CD4-positive, alpha-beta T cell treated with Interleukin-17A for 4 hours (primary cell): ENCODE measurements at regions not wholly inside any gene's neighbourhood (a gene's known extent, or its start where the extent isn't known, plus 50 kb on each side); places are given as distances from the start of the nearest gene placed in this dataset.

Experiments
- DNase-seq: peaks from one replicate; pipeline ENCODE4 v3.0.0-alpha.2; 2020; ENCODE audit warnings: mixed read lengths

GRCh38 chr6:133698272-133698671, 190.6 kb upstream of the TCF21 start:
- no peak for DNase-seq

GRCh38 chr6:133699741-133700385, 189.1 kb upstream of the TCF21 start:
- no peak for DNase-seq

- DNase-seq: no peak
Measured at GRCh38 chr6:133701633-133702331, 187.1 kb upstream of the TCF21 start.

DNA sequence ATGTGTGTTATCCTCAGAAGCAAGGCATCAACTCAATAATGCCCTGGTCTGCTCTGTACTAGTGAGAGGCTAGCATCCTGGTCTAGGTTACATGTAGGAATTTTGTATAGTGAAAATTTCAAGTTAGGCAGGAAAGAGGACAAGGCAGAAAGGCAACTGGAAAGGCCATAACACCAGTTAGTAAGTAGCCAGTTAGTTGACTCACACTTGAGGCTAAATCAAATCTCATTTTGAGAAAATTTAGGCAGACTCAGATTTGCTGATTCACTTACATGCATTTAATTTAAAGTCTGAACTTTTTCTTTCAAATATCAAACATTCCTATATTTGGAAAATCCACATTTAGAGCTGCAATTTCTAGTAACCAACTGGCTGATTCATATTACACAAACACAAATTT, 184.5 kb upstream of the TCF21 start:
- no peak for DNase-seq

GRCh38 chr6:133705066-133705465, 183.8 kb upstream of the TCF21 start:
- no peak for DNase-seq

- no peak for DNase-seq
Measured at GRCh38 chr6:133705731-133706130, 183.2 kb upstream of the TCF21 start.

GRCh38 chr6:133707456-133707855, 181.5 kb upstream of the TCF21 start:
- DNase-seq: no peak

- DNase-seq: no peak
Measured at GRCh38 chr6:133710826-133711225, 178.1 kb upstream of the TCF21 start.

GRCh38 chr6:133715270-133715669, 173.6 kb upstream of the TCF21 start:
- no peak for DNase-seq

DNA sequence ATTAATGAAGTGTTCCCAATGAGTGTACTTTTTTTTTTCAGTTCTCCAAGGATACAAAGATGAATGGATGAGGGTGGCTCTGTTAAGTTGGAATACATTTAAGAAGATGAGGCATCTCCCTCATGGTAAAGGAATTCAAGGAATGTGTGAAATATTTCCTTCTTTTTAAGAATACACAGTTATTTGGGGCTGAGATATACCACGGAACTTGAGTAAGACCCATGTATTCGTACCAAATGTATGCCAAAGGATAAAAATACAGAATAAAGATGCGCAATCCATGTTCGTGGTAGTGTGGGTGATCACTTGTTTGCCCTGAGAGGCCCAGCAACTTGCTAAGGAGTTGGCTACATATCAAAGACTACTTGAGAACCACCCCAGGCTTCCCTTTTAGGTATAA, 164.2 kb upstream of the TCF21 start:
- DNase-seq: no peak

DNA sequence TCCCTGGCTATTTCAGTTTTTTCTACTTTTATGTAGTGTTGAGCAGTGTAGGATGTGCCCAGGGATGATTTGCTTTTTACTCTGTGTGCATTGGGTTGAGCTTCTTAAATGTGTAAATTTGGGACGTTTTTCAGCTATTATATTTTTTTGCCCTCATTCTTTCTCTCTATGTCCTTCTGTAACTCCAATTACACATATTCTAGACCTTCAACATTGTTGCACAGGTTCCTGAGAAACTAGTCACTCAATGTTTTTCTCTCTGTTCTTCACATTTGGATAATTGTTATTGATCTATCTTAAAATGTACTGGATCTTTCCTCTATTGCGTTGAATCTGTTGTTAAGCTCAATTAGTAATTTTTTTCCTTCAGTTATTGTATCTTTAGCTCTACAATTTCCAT, 162.7 kb upstream of the TCF21 start:
- DNase-seq: no peak

GRCh38 chr6:133730881-133731280, 158.0 kb upstream of the TCF21 start:
- no peak for DNase-seq

DNA sequence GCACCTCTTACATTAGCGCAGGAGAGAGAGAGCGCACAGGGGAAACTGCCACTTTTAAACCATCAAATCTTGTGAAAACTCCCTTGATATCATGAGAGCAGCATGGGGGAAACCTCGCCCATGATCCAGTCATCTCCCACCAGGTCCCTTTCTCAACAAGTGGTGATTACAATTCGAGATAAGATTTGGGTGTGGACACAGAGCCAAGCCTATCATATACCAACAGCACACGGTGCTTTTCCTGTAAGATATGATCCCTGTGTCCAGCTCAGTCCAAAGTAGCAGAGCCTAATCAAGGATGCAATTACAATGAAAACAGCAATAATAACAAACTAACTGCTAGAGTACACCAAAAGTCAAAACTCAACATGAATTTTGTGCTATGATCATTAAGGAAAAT, 148.7 kb upstream of the TCF21 start:
- no peak for DNase-seq

- no peak for DNase-seq
Measured at GRCh38 chr6:133740816-133741215, 148.1 kb upstream of the TCF21 start.

DNA sequence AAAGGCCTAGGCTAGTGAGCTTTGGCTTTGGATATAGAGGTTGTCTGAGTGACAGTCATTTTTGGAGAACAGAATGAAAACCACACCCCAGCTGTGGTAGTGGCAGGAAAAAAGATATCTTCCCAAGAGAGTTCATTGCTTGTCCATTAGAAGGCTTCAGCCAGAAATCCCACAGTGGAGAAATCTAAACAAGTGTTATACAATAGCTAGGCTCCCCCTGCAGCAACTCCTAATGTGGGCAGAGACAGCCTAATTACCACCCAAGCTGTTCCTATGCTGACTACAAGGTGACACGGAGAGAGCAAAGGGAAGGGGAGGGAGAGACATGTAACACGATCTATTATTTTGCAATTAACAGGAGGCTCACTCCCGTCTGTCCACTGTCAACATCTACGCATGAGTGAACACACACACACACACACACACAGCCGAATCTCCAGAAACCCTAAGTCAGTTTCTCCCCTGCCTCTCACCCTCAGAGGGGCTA, 147.5 kb upstream of the TCF21 start:
- DNase-seq: no peak

DNA sequence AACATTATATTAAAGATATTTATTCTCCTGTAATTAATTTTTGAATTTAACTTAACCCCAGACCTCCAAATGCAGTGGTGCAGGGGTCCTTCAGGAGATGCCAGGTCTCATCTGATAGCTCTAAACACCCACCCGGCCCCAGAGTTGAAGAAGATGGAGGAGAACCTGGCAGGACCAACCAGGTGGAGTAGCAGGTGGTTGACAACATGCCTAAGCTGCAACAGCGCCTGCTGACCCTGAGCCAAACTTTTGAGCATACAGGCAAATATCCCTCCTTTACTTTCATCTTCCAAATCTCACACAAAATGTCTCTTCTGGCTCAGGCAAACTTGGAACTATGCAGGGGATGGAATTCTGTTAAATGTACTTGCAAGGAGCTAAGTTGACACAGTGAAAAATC, 145.3 kb upstream of the TCF21 start:
- DNase-seq: no peak

DNA sequence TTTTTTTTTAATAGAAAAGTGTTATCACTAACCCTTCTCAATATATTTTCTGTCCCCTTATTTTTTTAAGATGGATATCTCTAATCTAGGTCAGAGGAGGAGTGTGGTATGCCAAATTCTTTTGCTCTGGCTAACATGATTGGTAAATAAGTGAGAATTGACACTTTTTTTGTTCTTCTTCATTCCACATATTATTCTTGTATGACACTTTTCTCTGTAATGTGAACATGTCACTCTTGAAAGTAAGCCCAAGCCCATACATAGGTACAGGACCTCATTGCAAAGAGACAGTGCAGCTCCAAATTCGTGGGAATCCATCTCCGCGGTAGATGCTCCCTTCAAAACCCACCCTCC, 142.5 kb upstream of the TCF21 start:
- no peak for DNase-seq

GRCh38 chr6:133748628-133749027, 140.3 kb upstream of the TCF21 start:
- no peak for DNase-seq

DNA sequence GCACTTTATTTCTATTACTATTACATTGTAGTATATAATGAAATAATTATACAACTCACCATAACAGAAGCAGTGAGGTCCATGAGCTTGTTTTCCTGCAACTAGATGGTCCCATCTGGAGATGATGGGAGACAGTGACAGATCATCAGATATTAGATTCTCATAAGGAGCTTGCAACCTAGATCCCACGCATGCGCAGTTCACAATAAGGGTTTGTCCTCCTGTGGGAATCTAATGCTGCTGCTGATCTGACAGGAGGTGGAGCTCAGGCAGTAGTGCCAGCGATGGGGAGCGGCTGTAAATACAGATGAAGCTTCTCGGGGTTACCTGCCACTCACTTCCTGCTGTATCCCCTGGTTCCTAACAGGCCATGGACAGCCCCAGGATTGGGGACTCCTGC, 139.5 kb upstream of the TCF21 start:
- no peak for DNase-seq

DNA sequence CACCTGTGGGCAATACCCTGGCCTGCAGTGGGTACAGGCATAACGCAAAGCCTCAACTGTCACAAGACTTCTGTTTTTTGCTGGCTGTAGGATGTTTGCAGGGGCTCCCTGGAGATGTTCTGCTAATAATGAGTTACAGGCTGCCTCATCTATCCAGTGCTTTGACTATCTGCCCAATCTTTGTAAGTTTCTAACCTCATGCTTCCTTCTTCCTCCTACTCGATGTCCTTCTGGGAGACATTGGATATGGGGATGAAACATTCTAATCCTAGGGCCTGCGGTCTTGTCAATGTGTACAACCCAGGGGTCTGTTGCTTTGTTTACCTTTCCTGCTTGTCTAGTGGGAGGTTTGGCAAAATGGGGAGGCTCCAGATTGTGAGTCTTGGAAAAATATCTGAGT, 136.8 kb upstream of the TCF21 start:
- DNase-seq: no peak

DNA sequence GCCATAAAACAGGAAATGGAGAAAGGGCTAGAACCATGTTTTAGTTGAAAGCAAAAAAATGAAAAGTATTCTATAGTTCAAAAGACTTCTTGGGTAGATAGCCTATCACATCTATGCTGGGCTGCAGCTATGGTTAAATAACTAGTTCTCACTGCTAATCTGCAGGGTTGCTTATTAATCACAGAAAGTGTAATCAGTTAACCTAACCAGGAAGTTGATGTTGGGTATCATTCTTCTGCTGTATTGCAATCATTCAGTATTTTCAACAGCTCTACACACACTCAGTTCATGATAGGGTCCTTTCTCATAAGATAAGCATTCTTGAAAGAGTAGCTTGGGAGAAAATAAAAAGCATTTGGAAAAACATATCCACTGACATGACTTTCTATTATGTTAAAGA, 135.2 kb upstream of the TCF21 start:
- no peak for DNase-seq

DNA sequence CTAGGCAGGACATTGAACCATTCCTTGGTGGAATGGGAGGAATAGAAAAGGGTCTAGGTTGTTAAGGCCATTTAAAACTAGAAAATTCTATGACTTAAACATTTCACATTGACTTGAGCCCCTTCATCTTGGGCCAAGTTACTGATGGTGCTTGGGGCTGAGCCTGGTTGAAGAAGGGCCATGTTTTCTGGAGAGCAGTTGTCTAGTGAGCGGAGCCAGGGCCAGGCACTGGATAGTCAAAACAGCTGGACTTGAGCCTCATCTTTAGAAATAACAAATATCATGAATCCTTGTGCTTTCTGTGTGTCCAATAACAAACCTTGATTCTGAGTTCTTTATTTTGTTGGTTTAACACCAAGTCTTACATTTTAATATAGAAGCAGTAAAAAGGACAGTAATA, 134.6 kb upstream of the TCF21 start:
- DNase-seq: no peak

- DNase-seq: no peak
Measured at GRCh38 chr6:133756078-133756695, 132.7 kb upstream of the TCF21 start.

DNA sequence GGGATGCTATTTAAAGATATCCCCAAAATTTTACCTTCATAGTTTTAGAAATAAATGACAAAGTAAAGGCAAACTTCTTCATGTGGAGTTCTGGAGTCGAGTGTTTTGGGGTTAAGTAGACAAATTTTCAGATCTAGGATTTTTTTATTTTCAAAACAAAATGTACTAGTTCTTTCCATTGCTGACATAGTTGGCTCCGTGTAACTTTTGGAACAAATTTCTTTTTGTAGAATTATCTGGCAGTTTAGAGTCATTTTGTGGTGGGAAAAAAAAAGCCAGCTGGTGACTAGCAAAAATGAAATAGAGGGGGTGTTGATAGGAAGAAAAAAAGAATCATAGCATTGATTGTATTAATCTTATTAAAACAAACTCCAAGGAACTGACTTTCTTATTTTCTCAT, 131.6 kb upstream of the TCF21 start:
- no peak for DNase-seq
